T-cell (primary cell): ENCODE measurements at regions not wholly inside any gene's neighbourhood (a gene's known extent, or its start where the extent isn't known, plus 50 kb on each side); places are given as distances from the start of the nearest gene placed in this dataset.
A peak's percentile ranks its signal among the peaks of the same experiment; 100 is the strongest.

Experiments
- ATAC-seq, 4 experiments: fragments of 200-7000 bp in 3 of 4; fragments of 150-1000 bp in 1 of 4; cut with Tn5 transposase; replicated peaks in 1 of 4; 1 replicate in 3 of 4; 2 replicates in 1 of 4; pipeline ENCODE4 v1.10.0; 2021; ENCODE audit warnings: moderate library complexity in 3 of 4, mild to moderate bottlenecking in 2 of 4, moderate number of reproducible peaks in 1 of 4
- CTCF ChIA-PET, 2 donors: fragments of 300-600 bp; sonication (Branson Sonifier 250); formaldehyde crosslinking; loops; one replicate each; lab custom pipeline; 2022; ENCODE audit warnings: antibody characterized with exemption in 2 of 2; lab: Charles Lee
- POLR2A ChIA-PET, 2 donors: fragments of 300-600 bp; sonication (Branson Sonifier 250); formaldehyde crosslinking; loops; one replicate each; lab custom pipeline; 2022; ENCODE audit warnings: antibody characterized with exemption in 2 of 2; lab: Charles Lee
- DNase-seq, 35 experiments: peaks; one replicate each; pipeline versions ENCODE4 v3.0.0 to v3.0.0-alpha.2; 2013 to 2023
- H3K27ac ChIP-seq: one replicate; pipeline ENCODE4 v1.5.1; 2013; ENCODE audit warnings: low read length
- H3K27me3 ChIP-seq, 2 experiments: replicated peaks in 1 of 2; 1 replicate in 1 of 2; 2 replicates in 1 of 2; pipeline versions ENCODE4 v1.6.1 to v1.7.0; 2013; ENCODE audit warnings: low read length in 1 of 2, mixed read lengths in 1 of 2; ENCODE audit not compliant: control insufficient read depth in 2 of 2, insufficient read depth in 2 of 2; ENCODE audit errors: extremely low read depth in 1 of 2
- H3K36me3 ChIP-seq, 2 donors: 1 replicate in 1 of 2; 2 replicates in 1 of 2; pipeline versions ENCODE4 v1.6.1 to v1.7.0; 2013; ENCODE audit warnings: low read length in 1 of 2; ENCODE audit not compliant: control insufficient read depth in 2 of 2, insufficient read depth in 1 of 2; ENCODE audit errors: extremely low read depth in 1 of 2
- H3K4me1 ChIP-seq, 2 experiments: 1 replicate in 1 of 2; 2 replicates in 1 of 2; pipeline versions ENCODE4 v1.6.1 to v1.7.0; 2013; ENCODE audit warnings: low read length in 2 of 2, mixed read lengths in 1 of 2; ENCODE audit not compliant: insufficient read depth in 2 of 2, control insufficient read depth in 1 of 2; ENCODE audit errors: extremely low read depth in 1 of 2
- H3K4me3 ChIP-seq, 2 donors: 1 replicate in 1 of 2; 2 replicates in 1 of 2; pipeline versions ENCODE4 v1.5.1 to v1.7.0; 2013; ENCODE audit warnings: mild to moderate bottlenecking in 2 of 2, low read length in 1 of 2, moderate library complexity in 1 of 2; ENCODE audit not compliant: control insufficient read depth in 1 of 2; ENCODE audit errors: extremely low read depth in 1 of 2
- H3K9me3 ChIP-seq: 2 replicates; pipeline ENCODE4 v1.7.0; 2013
- H3K27ac Mint-ChIP-seq, 2 donors: one replicate each; pipeline ENCODE4 v1.8.0; 2020 to 2021; ENCODE audit warnings: mild to moderate bottlenecking in 2 of 2, mixed read lengths in 2 of 2
- H3K27me3 Mint-ChIP-seq, 2 donors: one replicate each; pipeline ENCODE4 v1.8.0; 2021 to 2022; ENCODE audit warnings: mixed read lengths in 2 of 2
- H3K36me3 Mint-ChIP-seq: one replicate; pipeline ENCODE4 v1.8.0; 2021; ENCODE audit warnings: mixed read lengths
- H3K4me1 Mint-ChIP-seq, 3 donors: one replicate each; pipeline ENCODE4 v1.8.0; 2020 to 2022; ENCODE audit warnings: mixed read lengths in 3 of 3, mild to moderate bottlenecking in 1 of 3
- H3K4me3 Mint-ChIP-seq, 3 donors: one replicate each; pipeline ENCODE4 v1.8.0; 2020 to 2022; ENCODE audit warnings: mild to moderate bottlenecking in 3 of 3, mixed read lengths in 3 of 3, moderate library complexity in 3 of 3
- H3K9me3 Mint-ChIP-seq, 3 donors: one replicate each; pipeline ENCODE4 v1.8.0; 2020 to 2022; ENCODE audit warnings: mixed read lengths in 3 of 3
- WGBS: methylation state at CpG from one replicate; pipeline ENCODE4 v1.1.5; 2013; ENCODE audit warnings: missing lambda C conversion rate; ENCODE audit not compliant: insufficient coverage; 5-methylcytosine and 5-hydroxymethylcytosine counted together

DNA sequence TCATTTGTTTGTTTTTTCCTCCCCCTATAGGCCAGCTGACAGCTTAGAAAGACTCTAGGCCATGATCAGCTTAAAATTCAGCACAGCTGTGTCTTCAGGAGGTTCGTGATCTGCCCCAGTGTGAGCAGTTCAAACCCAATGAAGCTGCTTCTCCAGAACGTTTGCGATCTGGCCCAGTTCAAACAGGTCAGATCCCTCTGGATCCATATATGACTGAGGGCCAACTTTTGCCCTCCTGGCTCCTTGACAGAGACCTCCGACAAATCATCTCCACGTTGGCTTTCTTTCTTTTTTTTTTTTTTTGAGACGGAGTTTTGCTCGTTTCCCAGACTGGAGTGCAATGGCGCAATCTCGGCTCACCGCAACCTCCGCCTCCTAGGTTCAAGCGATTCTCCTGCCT is 50.2 kb upstream of the ATF7IP2 start:
- Histone ChIP-seq H3K4me1 (peaks cover 19 to 39% of the 10 kb centered on the region in 2 experiments), H3K9me3 (no peaks in the 10 kb centered on the region), H3K27me3 (no peaks in the 10 kb centered on the region), H3K36me3 (no peaks in the 10 kb centered on the region), H3K27ac (no peak overlapping the region), H3K4me3 (no peak overlapping the region)
- ChIA-PET CTCF (interaction anchor here in 1 of 2 donors (0.7 kb wide), 2 partner anchors 82 to 1187 kb away, joined by 4 to 5 read pairs; no protein-coding TSS in a partner anchor), POLR2A (no interaction called here)
- no peak for ATAC-seq
- Mint-ChIP-seq H3K9me3 (peaks cover 8 to 13% (median 10%) of the 10 kb centered on the region in 3 donors), H3K36me3 (peaks cover 7% of the 10 kb centered on the region), H3K27me3 (no peaks in the 10 kb centered on the region), H3K27ac (peak overlapping the region in 1 of 2 donors; percentile 31), H3K4me3 (no peak overlapping the region), H3K4me1 (peaks cover 37 to 44% (median 43%) of the 10 kb centered on the region in 3 donors)
- DNase-seq: no peak
- WGBS: 84% methylated on average over 8 of the region's 12 CpGs
